ENCODE measurements at regions not wholly inside any gene's neighbourhood (a gene's known extent, or its start where the extent isn't known, plus 50 kb on each side); places are given as distances from the start of the nearest gene placed in this dataset.

DNA sequence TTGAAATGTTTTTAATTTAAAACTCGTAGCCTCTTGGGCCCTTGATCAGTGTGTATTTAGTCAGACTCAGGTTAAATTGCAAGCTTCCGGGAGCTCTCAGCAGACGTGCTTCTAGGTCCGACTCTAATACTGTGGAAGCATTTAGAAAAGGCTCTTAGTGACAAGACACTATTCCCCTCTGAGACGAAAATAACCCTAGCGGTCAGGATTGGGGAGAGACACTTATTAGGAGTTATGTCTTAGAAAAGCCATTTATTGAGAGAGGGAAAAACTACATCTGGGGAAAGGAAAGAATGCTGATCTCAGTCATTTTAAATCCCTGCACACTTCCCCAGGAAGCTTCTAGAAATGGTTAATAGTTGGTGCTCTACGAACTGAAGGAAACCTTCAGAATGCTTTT is 110.5 kb upstream of the NCK2 start:
- Histone ChIP-seq H3K4me3 (replicated peaks in 1 of 4; ENCODE audit: control extremely low read depth in 1 of 4, insufficient read depth in 1 of 4, low read depth in 3 of 4, low read length in 4 of 4) (no peak overlapping the region), H4K20me1 (ENCODE audit: control insufficient read depth, extremely low read depth, insufficient read depth, low read length) (no peaks in the 10 kb centered on the region), H3K9me3 (ENCODE audit: control insufficient read depth, insufficient read depth, low read depth, low read length) (no peaks in the 10 kb centered on the region), H3K36me3 (ENCODE audit: control insufficient read depth, insufficient read depth, low read length) (no peaks in the 10 kb centered on the region), H3K27me3 (ENCODE audit: control insufficient read depth, insufficient read depth, low read length) (no peaks in the 10 kb centered on the region), H3K4me2 (ENCODE audit: extremely low read depth, insufficient read depth, low read length) (no peak overlapping the region), H3K27ac (ENCODE audit: insufficient read depth, low read length) (no peak overlapping the region), H2AFZ (ENCODE audit: low read length) (no peak overlapping the region), H3K9ac (ENCODE audit: insufficient read depth, low read length) (no peak overlapping the region), H3K4me1 (ENCODE audit: control insufficient read depth, extremely low read depth, insufficient read depth, low read length) (no peaks in the 10 kb centered on the region), H3K79me2 (ENCODE audit: control insufficient read depth, insufficient read depth, low read length) (no peaks in the 10 kb centered on the region)
- TF ChIP-seq, protein P1, sequence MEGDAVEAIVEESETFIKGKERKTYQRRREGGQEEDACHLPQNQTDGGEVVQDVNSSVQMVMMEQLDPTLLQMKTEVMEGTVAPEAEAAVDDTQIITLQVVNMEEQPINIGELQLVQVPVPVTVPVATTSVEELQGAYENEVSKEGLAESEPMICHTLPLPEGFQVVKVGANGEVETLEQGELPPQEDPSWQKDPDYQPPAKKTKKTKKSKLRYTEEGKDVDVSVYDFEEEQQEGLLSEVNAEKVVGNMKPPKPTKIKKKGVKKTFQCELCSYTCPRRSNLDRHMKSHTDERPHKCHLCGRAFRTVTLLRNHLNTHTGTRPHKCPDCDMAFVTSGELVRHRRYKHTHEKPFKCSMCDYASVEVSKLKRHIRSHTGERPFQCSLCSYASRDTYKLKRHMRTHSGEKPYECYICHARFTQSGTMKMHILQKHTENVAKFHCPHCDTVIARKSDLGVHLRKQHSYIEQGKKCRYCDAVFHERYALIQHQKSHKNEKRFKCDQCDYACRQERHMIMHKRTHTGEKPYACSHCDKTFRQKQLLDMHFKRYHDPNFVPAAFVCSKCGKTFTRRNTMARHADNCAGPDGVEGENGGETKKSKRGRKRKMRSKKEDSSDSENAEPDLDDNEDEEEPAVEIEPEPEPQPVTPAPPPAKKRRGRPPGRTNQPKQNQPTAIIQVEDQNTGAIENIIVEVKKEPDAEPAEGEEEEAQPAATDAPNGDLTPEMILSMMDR (conservative IDR thresholded peaks at IDR 0.05 in 1 of 2, IDR thresholded peaks at IDR 0.05 in 1 of 2; ENCODE audit: low read depth in 1 of 2, low read length in 2 of 2), result no peak
- no peak for TF ChIP-seq EZH2 (IDR thresholded peaks at IDR 0.05; ENCODE audit: low read length, missing control alignments)
- no peak for DNase-seq (ENCODE audit: low read depth in 2 of 2)

- no peak for TF ChIP-seq EZH2 (IDR thresholded peaks at IDR 0.05; ENCODE audit: low read length, missing control alignments)
- TF ChIP-seq, protein P1 (conservative IDR thresholded peaks at IDR 0.05 in 1 of 2, IDR thresholded peaks at IDR 0.05 in 1 of 2; ENCODE audit: low read depth in 1 of 2, low read length in 2 of 2), result no peak
- H3K9ac ChIP-seq (ENCODE audit: insufficient read depth, low read length), result no peak overlapping the region
These were observed 112.8 kb upstream of the NCK2 start for GRCh38 chr2:105631922-105632321.

GRCh38 chr2:105631011-105631410 is 113.7 kb upstream of the NCK2 start:
- H3K79me2 ChIP-seq (ENCODE audit: control insufficient read depth, insufficient read depth, low read length), result no peaks in the 10 kb centered on the region
- no peaks in the 10 kb centered on the region for H3K4me1 ChIP-seq (ENCODE audit: control insufficient read depth, extremely low read depth, insufficient read depth, low read length)
- TF ChIP-seq, protein P1 (conservative IDR thresholded peaks at IDR 0.05 in 1 of 2, IDR thresholded peaks at IDR 0.05 in 1 of 2; ENCODE audit: low read depth in 1 of 2, low read length in 2 of 2), result no peak
- no peak for TF ChIP-seq EZH2 (IDR thresholded peaks at IDR 0.05; ENCODE audit: low read length, missing control alignments)
- no peaks in the 10 kb centered on the region for H3K36me3 ChIP-seq (ENCODE audit: control insufficient read depth, insufficient read depth, low read length)
- H3K9ac ChIP-seq (ENCODE audit: insufficient read depth, low read length), result no peak overlapping the region
- H3K9me3 ChIP-seq (ENCODE audit: control insufficient read depth, insufficient read depth, low read depth, low read length), result no peaks in the 10 kb centered on the region
- no peak overlapping the region for H2AFZ ChIP-seq (ENCODE audit: low read length)
- H3K27me3 ChIP-seq (ENCODE audit: control insufficient read depth, insufficient read depth, low read length), result peaks cover 3% of the 10 kb centered on the region
- no peak overlapping the region for H3K27ac ChIP-seq (ENCODE audit: insufficient read depth, low read length)
- no peak for DNase-seq (ENCODE audit: low read depth in 2 of 2)
- no peak overlapping the region for H3K4me3 ChIP-seq (replicated peaks in 1 of 4; ENCODE audit: control extremely low read depth in 1 of 4, insufficient read depth in 1 of 4, low read depth in 3 of 4, low read length in 4 of 4)
- H3K4me2 ChIP-seq (ENCODE audit: extremely low read depth, insufficient read depth, low read length), result no peak overlapping the region
- H4K20me1 ChIP-seq (ENCODE audit: control insufficient read depth, extremely low read depth, insufficient read depth, low read length), result no peaks in the 10 kb centered on the region

More at GRCh38 chr2:105631922-105632321, 112.8 kb upstream of the NCK2 start:
- H3K36me3 ChIP-seq (ENCODE audit: control insufficient read depth, insufficient read depth, low read length), result no peaks in the 10 kb centered on the region
- H3K9me3 ChIP-seq (ENCODE audit: control insufficient read depth, insufficient read depth, low read depth, low read length), result no peaks in the 10 kb centered on the region
- DNase-seq (ENCODE audit: low read depth in 2 of 2), result no peak
- no peak overlapping the region for H3K27ac ChIP-seq (ENCODE audit: insufficient read depth, low read length)
- no peaks in the 10 kb centered on the region for H3K79me2 ChIP-seq (ENCODE audit: control insufficient read depth, insufficient read depth, low read length)
- no peaks in the 10 kb centered on the region for H4K20me1 ChIP-seq (ENCODE audit: control insufficient read depth, extremely low read depth, insufficient read depth, low read length)
- H3K4me2 ChIP-seq (ENCODE audit: extremely low read depth, insufficient read depth, low read length), result no peak overlapping the region
- peaks cover 2% of the 10 kb centered on the region for H3K27me3 ChIP-seq (ENCODE audit: control insufficient read depth, insufficient read depth, low read length)
- no peak overlapping the region for H2AFZ ChIP-seq (ENCODE audit: low read length)
- H3K4me1 ChIP-seq (ENCODE audit: control insufficient read depth, extremely low read depth, insufficient read depth, low read length), result no peaks in the 10 kb centered on the region
- no peak overlapping the region for H3K4me3 ChIP-seq (replicated peaks in 1 of 4; ENCODE audit: control extremely low read depth in 1 of 4, insufficient read depth in 1 of 4, low read depth in 3 of 4, low read length in 4 of 4)
